Neural cell (in vitro differentiated cells): ENCODE measurements at regions not wholly inside any gene's neighbourhood (a gene's known extent, or its start where the extent isn't known, plus 50 kb on each side); places are given as distances from the start of the nearest gene placed in this dataset.

ENCODE experiments used
- CTCF ChIP-seq: fragments of 450-650 bp; IDR thresholded peaks from 2 replicates; pipeline ENCODE4 v1.5.1; 2014; ENCODE audit warnings: antibody characterized with exemption, mild to moderate bottlenecking, moderate library complexity; ENCODE audit not compliant: poor library complexity, severe bottlenecking
- EP300 ChIP-seq: fragments of 450-650 bp; conservative IDR thresholded peaks from 2 replicates; pipeline ENCODE4 v1.6.1; 2014; ENCODE audit warnings: antibody characterized with exemption, mild to moderate bottlenecking, moderate library complexity; ENCODE audit not compliant: poor library complexity, severe bottlenecking
- MXI1 ChIP-seq: fragments of 450-650 bp; conservative IDR thresholded peaks from 2 replicates; pipeline ENCODE4 v1.6.1; 2014; ENCODE audit warnings: antibody characterized with exemption, mild to moderate bottlenecking; ENCODE audit not compliant: poor library complexity, severe bottlenecking
- POLR2AphosphoS5 ChIP-seq: IDR thresholded peaks from 2 replicates; pipeline ENCODE4 v1.6.1; 2012
- RAD21 ChIP-seq: fragments of 450-650 bp; conservative IDR thresholded peaks from 2 replicates; pipeline ENCODE4 v1.6.1; 2014; ENCODE audit warnings: antibody characterized with exemption, mild to moderate bottlenecking, moderate library complexity
- TF ChIP-seq, protein P1 (sequence below): IDR thresholded peaks from 2 replicates; pipeline ENCODE4 v1.6.1; 2012; ENCODE audit warnings: borderline replicate concordance

GRCh38 chr12:124442772-124443445 lies 124.5 kb downstream of the NCOR2 start:
- no peak for TF ChIP-seq CTCF
- TF ChIP-seq EP300, result no peak
- TF ChIP-seq RAD21, result no peak
- TF ChIP-seq POLR2AphosphoS5, result no peak
- TF ChIP-seq, protein P1, sequence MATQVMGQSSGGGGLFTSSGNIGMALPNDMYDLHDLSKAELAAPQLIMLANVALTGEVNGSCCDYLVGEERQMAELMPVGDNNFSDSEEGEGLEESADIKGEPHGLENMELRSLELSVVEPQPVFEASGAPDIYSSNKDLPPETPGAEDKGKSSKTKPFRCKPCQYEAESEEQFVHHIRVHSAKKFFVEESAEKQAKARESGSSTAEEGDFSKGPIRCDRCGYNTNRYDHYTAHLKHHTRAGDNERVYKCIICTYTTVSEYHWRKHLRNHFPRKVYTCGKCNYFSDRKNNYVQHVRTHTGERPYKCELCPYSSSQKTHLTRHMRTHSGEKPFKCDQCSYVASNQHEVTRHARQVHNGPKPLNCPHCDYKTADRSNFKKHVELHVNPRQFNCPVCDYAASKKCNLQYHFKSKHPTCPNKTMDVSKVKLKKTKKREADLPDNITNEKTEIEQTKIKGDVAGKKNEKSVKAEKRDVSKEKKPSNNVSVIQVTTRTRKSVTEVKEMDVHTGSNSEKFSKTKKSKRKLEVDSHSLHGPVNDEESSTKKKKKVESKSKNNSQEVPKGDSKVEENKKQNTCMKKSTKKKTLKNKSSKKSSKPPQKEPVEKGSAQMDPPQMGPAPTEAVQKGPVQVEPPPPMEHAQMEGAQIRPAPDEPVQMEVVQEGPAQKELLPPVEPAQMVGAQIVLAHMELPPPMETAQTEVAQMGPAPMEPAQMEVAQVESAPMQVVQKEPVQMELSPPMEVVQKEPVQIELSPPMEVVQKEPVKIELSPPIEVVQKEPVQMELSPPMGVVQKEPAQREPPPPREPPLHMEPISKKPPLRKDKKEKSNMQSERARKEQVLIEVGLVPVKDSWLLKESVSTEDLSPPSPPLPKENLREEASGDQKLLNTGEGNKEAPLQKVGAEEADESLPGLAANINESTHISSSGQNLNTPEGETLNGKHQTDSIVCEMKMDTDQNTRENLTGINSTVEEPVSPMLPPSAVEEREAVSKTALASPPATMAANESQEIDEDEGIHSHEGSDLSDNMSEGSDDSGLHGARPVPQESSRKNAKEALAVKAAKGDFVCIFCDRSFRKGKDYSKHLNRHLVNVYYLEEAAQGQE, result no peak
- no peak for TF ChIP-seq MXI1
